Keratinocyte (primary cell): ENCODE measurements at regions not wholly inside any gene's neighbourhood (a gene's known extent, or its start where the extent isn't known, plus 50 kb on each side); places are given as distances from the start of the nearest gene placed in this dataset.

ENCODE experiments used
- DNase-seq: peaks from one replicate; pipeline ENCODE4 v3.0.0-alpha.2; 2011; ENCODE audit warnings: low read depth, missing footprints, low spot score
- FAIRE-seq: peaks from 2 replicates; lab custom pipeline; 2011; peaks lifted over from hg19 to GRCh38; lab: Jason Lieb, UNC
- H2AFZ ChIP-seq: 2 replicates; pipeline ENCODE4 v1.6.0; 2012; ENCODE audit warnings: low read length, control low read depth, inconsistent platforms; ENCODE audit not compliant: control insufficient read depth
- H3K27ac ChIP-seq: 2 replicates; pipeline ENCODE4 v1.5.1; 2011; ENCODE audit warnings: low read length; ENCODE audit not compliant: control insufficient read depth, insufficient read depth
- H3K27me3 ChIP-seq: 3 replicates; pipeline ENCODE4 v1.6.0; 2011; ENCODE audit warnings: low read length; ENCODE audit not compliant: control insufficient read depth, insufficient read depth; ENCODE audit errors: extremely low read depth
- H3K36me3 ChIP-seq, 2 experiments: 2 replicates in 1 of 2; 3 replicates in 1 of 2; pipeline ENCODE4 v1.5.1; 2011; ENCODE audit warnings: low read length in 2 of 2, mild to moderate bottlenecking in 1 of 2; ENCODE audit not compliant: control insufficient read depth in 2 of 2, insufficient read depth in 2 of 2; ENCODE audit errors: extremely low read depth in 1 of 2
- H3K4me1 ChIP-seq: 3 replicates; pipeline ENCODE4 v1.5.1; 2011; ENCODE audit warnings: low read length; ENCODE audit not compliant: control insufficient read depth, insufficient read depth; ENCODE audit errors: extremely low read depth
- H3K4me2 ChIP-seq: 3 replicates; pipeline ENCODE4 v1.6.0; 2011; ENCODE audit warnings: low read depth, low read length; ENCODE audit not compliant: control insufficient read depth, insufficient read depth; ENCODE audit errors: extremely low read depth
- H3K4me3 ChIP-seq, 3 experiments: fragments of 200-600 bp in 1 of 3; sonication (generic) in 1 of 3; 2 replicates in 2 of 3; 3 replicates in 1 of 3; pipeline ENCODE4 v1.5.1; 2011 to 2016; ENCODE audit warnings: low read length in 3 of 3, mild to moderate bottlenecking in 3 of 3, control low read depth in 2 of 3, inconsistent platforms in 1 of 3, low read depth in 1 of 3, mixed read lengths in 1 of 3, mixed run types in 1 of 3, moderate library complexity in 1 of 3; ENCODE audit not compliant: control insufficient read depth in 2 of 3, insufficient read depth in 2 of 3; ENCODE audit errors: extremely low read depth in 1 of 3
- H3K79me2 ChIP-seq: 2 replicates; pipeline ENCODE4 v1.6.0; 2012; ENCODE audit warnings: low read length; ENCODE audit not compliant: control insufficient read depth, insufficient read depth
- H3K9ac ChIP-seq: 3 replicates; pipeline ENCODE4 v1.6.0; 2011; ENCODE audit warnings: low read length; ENCODE audit not compliant: control insufficient read depth, insufficient read depth; ENCODE audit errors: extremely low read depth
- H3K9me1 ChIP-seq: 3 replicates; pipeline ENCODE4 v1.6.0; 2011; ENCODE audit warnings: low read length; ENCODE audit not compliant: control insufficient read depth, insufficient read depth; ENCODE audit errors: extremely low read depth
- H3K9me3 ChIP-seq: 2 replicates; pipeline ENCODE4 v1.5.1; 2012; ENCODE audit warnings: low read depth, low read length; ENCODE audit not compliant: control insufficient read depth
- H4K20me1 ChIP-seq: 3 replicates; pipeline ENCODE4 v1.6.0; 2011; ENCODE audit warnings: low read length; ENCODE audit not compliant: control insufficient read depth, insufficient read depth; ENCODE audit errors: extremely low read depth
- EZH2 ChIP-seq: IDR thresholded peaks from one replicate; pipeline ENCODE4 v1.6.1; 2012; ENCODE audit warnings: inconsistent platforms, mild to moderate bottlenecking, low read length, moderate library complexity
- dilution Hi-C: fragments of 300-500 bp; cut with MboI; formaldehyde crosslinking; loops from one replicate; pipeline ENCODE4 v1.7.0; 2020; ENCODE audit warnings: low sequenced_read_pairs; ENCODE audit not compliant: extremely low pct_ligation_motif_present
- TF ChIP-seq, protein P1 (sequence below), 3 experiments: IDR thresholded peaks in 1 of 3; conservative IDR thresholded peaks in 1 of 3; optimal IDR thresholded peaks in 1 of 3; 2 replicates in 2 of 3; 3 replicates in 1 of 3; pipeline versions ENCODE3 to v1.5.1; 2011; ENCODE audit warnings: low read length in 3 of 3, mild to moderate bottlenecking in 3 of 3, moderate library complexity in 2 of 3, control low read depth in 1 of 3, inconsistent platforms in 1 of 3; ENCODE audit not compliant: insufficient read depth in 2 of 3; ENCODE audit errors: extremely low read depth in 1 of 3

DNA sequence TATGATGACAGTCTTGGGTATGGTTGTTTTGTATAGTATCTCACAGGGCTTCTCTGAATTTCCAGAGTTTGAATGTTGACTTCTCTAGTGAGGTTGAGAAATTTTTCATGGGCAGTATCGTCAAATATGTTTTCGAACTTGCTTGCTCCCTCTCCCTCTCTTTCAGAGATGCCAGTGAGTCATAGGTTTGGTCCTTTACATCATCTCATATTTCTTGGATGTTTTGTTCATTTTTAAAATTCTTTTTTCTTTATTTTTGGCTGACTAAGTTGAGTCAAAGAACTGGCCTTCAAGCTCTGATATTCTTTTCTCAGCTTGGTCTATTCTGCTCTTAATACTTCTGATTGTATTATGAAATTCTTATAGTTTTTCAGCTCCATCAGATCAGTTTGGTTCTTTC, 282.3 kb upstream of the NECTIN3 start:
- no peaks in the 10 kb centered on the region for H4K20me1 ChIP-seq
- dilution Hi-C loops, result no loop called here
- no peak overlapping the region for H3K4me2 ChIP-seq
- H2AFZ ChIP-seq, result no peak overlapping the region
- no peak overlapping the region for H3K4me3 ChIP-seq
- H3K27me3 ChIP-seq, result no peaks in the 10 kb centered on the region
- H3K9me1 ChIP-seq, result no peaks in the 10 kb centered on the region
- DNase-seq (no peak), FAIRE-seq (no peak)
- no peak overlapping the region for H3K27ac ChIP-seq
- TF ChIP-seq, protein P1, sequence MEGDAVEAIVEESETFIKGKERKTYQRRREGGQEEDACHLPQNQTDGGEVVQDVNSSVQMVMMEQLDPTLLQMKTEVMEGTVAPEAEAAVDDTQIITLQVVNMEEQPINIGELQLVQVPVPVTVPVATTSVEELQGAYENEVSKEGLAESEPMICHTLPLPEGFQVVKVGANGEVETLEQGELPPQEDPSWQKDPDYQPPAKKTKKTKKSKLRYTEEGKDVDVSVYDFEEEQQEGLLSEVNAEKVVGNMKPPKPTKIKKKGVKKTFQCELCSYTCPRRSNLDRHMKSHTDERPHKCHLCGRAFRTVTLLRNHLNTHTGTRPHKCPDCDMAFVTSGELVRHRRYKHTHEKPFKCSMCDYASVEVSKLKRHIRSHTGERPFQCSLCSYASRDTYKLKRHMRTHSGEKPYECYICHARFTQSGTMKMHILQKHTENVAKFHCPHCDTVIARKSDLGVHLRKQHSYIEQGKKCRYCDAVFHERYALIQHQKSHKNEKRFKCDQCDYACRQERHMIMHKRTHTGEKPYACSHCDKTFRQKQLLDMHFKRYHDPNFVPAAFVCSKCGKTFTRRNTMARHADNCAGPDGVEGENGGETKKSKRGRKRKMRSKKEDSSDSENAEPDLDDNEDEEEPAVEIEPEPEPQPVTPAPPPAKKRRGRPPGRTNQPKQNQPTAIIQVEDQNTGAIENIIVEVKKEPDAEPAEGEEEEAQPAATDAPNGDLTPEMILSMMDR (optimal IDR thresholded peaks at IDR 0.05 in 1 of 3, IDR thresholded peaks at IDR 0.05 in 1 of 3, conservative IDR thresholded peaks at IDR 0.05 in 1 of 3; ENCODE audit: extremely low read depth in 1 of 3, insufficient read depth in 2 of 3, low read length in 3 of 3), result no peak
- no peak for TF ChIP-seq EZH2
- no peaks in the 10 kb centered on the region for H3K79me2 ChIP-seq
- H3K9ac ChIP-seq, result no peak overlapping the region
- H3K4me1 ChIP-seq, result no peaks in the 10 kb centered on the region
- H3K36me3 ChIP-seq, result no peaks in the 10 kb centered on the region
- H3K9me3 ChIP-seq, result no peaks in the 10 kb centered on the region

DNA sequence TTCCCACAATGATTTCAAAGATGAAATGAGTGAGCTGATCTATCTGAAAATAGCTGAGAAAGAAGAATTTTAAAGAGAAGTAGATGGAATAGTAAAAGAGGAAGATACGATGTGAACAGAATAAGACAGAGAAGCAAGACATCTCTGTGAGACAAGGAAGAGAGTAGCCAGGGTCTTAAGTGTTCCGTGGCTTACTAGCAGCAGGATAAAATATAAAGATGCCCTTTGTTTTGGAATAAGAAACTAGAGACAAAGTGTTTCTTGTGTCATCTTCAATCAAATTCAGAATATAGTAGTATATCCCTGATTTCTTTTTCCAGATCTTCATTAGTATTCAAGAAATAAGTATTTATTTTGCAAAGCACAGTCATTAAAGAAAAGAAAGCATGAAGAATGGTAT, 281.0 kb upstream of the NECTIN3 start:
- H3K9me1 ChIP-seq, result no peaks in the 10 kb centered on the region
- no peak overlapping the region for H3K27ac ChIP-seq
- no peak overlapping the region for H3K4me2 ChIP-seq
- H3K36me3 ChIP-seq, result no peaks in the 10 kb centered on the region
- no peak for TF ChIP-seq EZH2
- TF ChIP-seq, protein P1 (optimal IDR thresholded peaks at IDR 0.05 in 1 of 3, IDR thresholded peaks at IDR 0.05 in 1 of 3, conservative IDR thresholded peaks at IDR 0.05 in 1 of 3; ENCODE audit: extremely low read depth in 1 of 3, insufficient read depth in 2 of 3, low read length in 3 of 3), result no peak
- DNase-seq (no peak), FAIRE-seq (no peak)
- no peaks in the 10 kb centered on the region for H3K4me1 ChIP-seq
- H3K27me3 ChIP-seq, result no peaks in the 10 kb centered on the region
- H3K9me3 ChIP-seq, result no peaks in the 10 kb centered on the region
- H3K4me3 ChIP-seq, result no peak overlapping the region
- no peak overlapping the region for H2AFZ ChIP-seq
- H4K20me1 ChIP-seq, result no peaks in the 10 kb centered on the region
- no peaks in the 10 kb centered on the region for H3K79me2 ChIP-seq
- dilution Hi-C loops, result no loop called here
- no peak overlapping the region for H3K9ac ChIP-seq
